H1 (cell line): ENCODE measurements at regions not wholly inside any gene's neighbourhood (a gene's known extent, or its start where the extent isn't known, plus 50 kb on each side); places are given as distances from the start of the nearest gene placed in this dataset.
"Not testable (repeated sequence)": the region's sequence is repeated elsewhere in the genome, so short reads cannot be mapped to it uniquely, and the experiment has no call there.

Experiments
- CTCF ChIA-PET: fragments of 300-600 bp; sonication (Branson Sonifier 250); formaldehyde crosslinking; loops from one replicate; lab custom pipeline; 2021; ENCODE audit not compliant: partially characterized antibody; lab: Charles Lee
- POLR2A ChIA-PET: fragments of 300-600 bp; sonication (Branson Sonifier 250); formaldehyde crosslinking; loops from one replicate; lab custom pipeline; 2021; ENCODE audit warnings: inconsistent platforms; ENCODE audit not compliant: partially characterized antibody; lab: Charles Lee
- DNase-seq, 2 experiments: peaks; one replicate each; pipeline versions ENCODE4 v3.0.0 to v3.0.0-alpha.2; 2010 to 2022; ENCODE audit warnings: low spot score in 2 of 2, low read depth in 1 of 2, mixed read lengths in 1 of 2
- FAIRE-seq: peaks from 2 replicates; lab custom pipeline; 2011; peaks lifted over from hg19 to GRCh38; lab: Jason Lieb, UNC
- H2AFZ ChIP-seq: 2 replicates; pipeline ENCODE4 v1.8.1; 2012; ENCODE audit warnings: low read length, inconsistent platforms
- H2AK5ac ChIP-seq: 2 replicates; pipeline ENCODE4 v1.6.1; 2013; ENCODE audit warnings: low read depth, low read length
- H2BK120ac ChIP-seq: replicated peaks from 2 replicates; pipeline ENCODE3; 2013; ENCODE audit warnings: low read depth, low read length, inconsistent platforms
- H2BK12ac ChIP-seq: 2 replicates; pipeline ENCODE4 v1.6.1; 2013; ENCODE audit warnings: low read depth, low read length
- H2BK15ac ChIP-seq: 2 replicates; pipeline ENCODE4 v1.6.1; 2013; ENCODE audit warnings: low read length
- H2BK20ac ChIP-seq: 2 replicates; pipeline ENCODE4 v1.6.1; 2013; ENCODE audit warnings: low read length
- H2BK5ac ChIP-seq: 2 replicates; pipeline ENCODE4 v1.6.1; 2013; ENCODE audit warnings: low read depth, low read length
- H3K14ac ChIP-seq: 2 replicates; pipeline ENCODE4 v1.6.1; 2013; ENCODE audit warnings: inconsistent platforms; ENCODE audit not compliant: insufficient read length
- H3K18ac ChIP-seq: 2 replicates; pipeline ENCODE4 v1.6.1; 2013; ENCODE audit warnings: low read length; ENCODE audit errors: extremely low read depth
- H3K23ac ChIP-seq: 2 replicates; pipeline ENCODE4 v1.6.1; 2013; ENCODE audit warnings: inconsistent platforms; ENCODE audit not compliant: insufficient read length
- H3K23me2 ChIP-seq: 2 replicates; pipeline ENCODE4 v1.6.1; 2013; ENCODE audit warnings: low read depth, low read length
- H3K27ac ChIP-seq: 2 replicates; pipeline ENCODE4 v1.6.1; 2011; ENCODE audit warnings: low read depth, low read length, inconsistent platforms
- H3K27me3 ChIP-seq, 4 experiments: replicated peaks in 1 of 4; 1 replicate in 1 of 4; 2 replicates in 3 of 4; pipeline versions ENCODE4 v1.6.1 to v1.8.1; 2011 to 2013; ENCODE audit warnings: low read length in 3 of 4, mild to moderate bottlenecking in 3 of 4, inconsistent platforms in 2 of 4, mixed read lengths in 2 of 4, moderate library complexity in 1 of 4; ENCODE audit not compliant: control insufficient read depth in 3 of 4, insufficient read depth in 3 of 4; ENCODE audit errors: extremely low read depth in 1 of 4
- H3K36me3 ChIP-seq, 4 experiments: 2 replicates each; pipeline versions ENCODE4 v1.6.1 to v1.8.1; 2011 to 2013; ENCODE audit warnings: mild to moderate bottlenecking in 4 of 4, low read length in 3 of 4, moderate library complexity in 2 of 4, control low read depth in 1 of 4, inconsistent platforms in 1 of 4; ENCODE audit not compliant: insufficient read depth in 4 of 4, control insufficient read depth in 2 of 4
- H3K4ac ChIP-seq: replicated peaks from 2 replicates; pipeline ENCODE3; 2013; ENCODE audit warnings: low read length, low read depth, mixed read lengths, inconsistent platforms; ENCODE audit not compliant: insufficient read length
- H3K4me1 ChIP-seq, 4 experiments: replicated peaks in 1 of 4; 1 replicate in 1 of 4; 2 replicates in 3 of 4; pipeline versions ENCODE4 v1.6.1 to v1.8.1; 2011 to 2013; ENCODE audit warnings: low read length in 3 of 4, inconsistent platforms in 2 of 4, mixed read lengths in 1 of 4; ENCODE audit not compliant: insufficient read depth in 4 of 4, control insufficient read depth in 3 of 4
- H3K4me2 ChIP-seq, 2 experiments: 2 replicates each; pipeline versions ENCODE4 v1.6.1 to v1.8.1; 2011 to 2013; ENCODE audit warnings: low read depth in 2 of 2, low read length in 2 of 2, control low read depth in 1 of 2, inconsistent platforms in 1 of 2, mild to moderate bottlenecking in 1 of 2; ENCODE audit not compliant: insufficient read depth in 1 of 2
- H3K4me3 ChIP-seq, 4 experiments: fragments of 200-600, 300-600 bp in 1 of 4; sonication (generic), shearing (Covaris generic), sonication (Bioruptor Twin) in 1 of 4; 2 replicates each; pipeline versions ENCODE4 v1.5.1 to v1.8.1; 2011 to 2016; ENCODE audit warnings: low read length in 4 of 4, low read depth in 3 of 4, control low read depth in 2 of 4, inconsistent platforms in 2 of 4, mild to moderate bottlenecking in 2 of 4, mixed read lengths in 1 of 4, moderate library complexity in 1 of 4; ENCODE audit not compliant: insufficient read depth in 2 of 4; ENCODE audit errors: extremely low read depth in 1 of 4
- H3K56ac ChIP-seq: replicated peaks from 2 replicates; pipeline ENCODE3; 2013; ENCODE audit warnings: low read depth, mild to moderate bottlenecking, mixed read lengths, low read length, inconsistent platforms; ENCODE audit not compliant: insufficient read length
- H3K79me1 ChIP-seq: 2 replicates; pipeline ENCODE4 v1.6.1; 2013; ENCODE audit warnings: low read depth, low read length, control low read depth
- H3K79me2 ChIP-seq, 2 experiments: 2 replicates each; pipeline versions ENCODE4 v1.6.1 to v1.8.1; 2012 to 2013; ENCODE audit warnings: low read length in 2 of 2, mild to moderate bottlenecking in 2 of 2, inconsistent platforms in 1 of 2; ENCODE audit not compliant: insufficient read depth in 2 of 2, control insufficient read depth in 1 of 2
- H3K9ac ChIP-seq, 4 experiments: replicated peaks in 1 of 4; 1 replicate in 1 of 4; 2 replicates in 3 of 4; pipeline versions ENCODE4 v1.6.1 to v1.8.1; 2011 to 2013; ENCODE audit warnings: low read depth in 3 of 4, low read length in 3 of 4, control low read depth in 2 of 4, mild to moderate bottlenecking in 2 of 4, moderate library complexity in 2 of 4, inconsistent platforms in 1 of 4; ENCODE audit errors: extremely low read depth in 1 of 4
- H3K9me3 ChIP-seq, 2 experiments: 2 replicates each; pipeline versions ENCODE4 v1.6.1 to v1.8.1; 2012 to 2013; ENCODE audit warnings: mild to moderate bottlenecking in 2 of 2, moderate library complexity in 2 of 2, control low read depth in 1 of 2, inconsistent platforms in 1 of 2, low read depth in 1 of 2, low read length in 1 of 2, mixed read lengths in 1 of 2; ENCODE audit not compliant: insufficient read depth in 2 of 2
- H4K20me1 ChIP-seq, 2 experiments: replicated peaks in 1 of 2; 2 replicates each; pipeline versions ENCODE3 to v1.8.1; 2011 to 2013; ENCODE audit warnings: inconsistent platforms in 2 of 2, low read length in 2 of 2, mild to moderate bottlenecking in 1 of 2; ENCODE audit not compliant: insufficient read depth in 2 of 2, control insufficient read depth in 1 of 2
- H4K5ac ChIP-seq: 2 replicates; pipeline ENCODE4 v1.6.1; 2013; ENCODE audit warnings: low read length, low read depth, mixed read lengths, inconsistent platforms; ENCODE audit not compliant: insufficient read length
- H4K8ac ChIP-seq: 2 replicates; pipeline ENCODE4 v1.8.0; 2013; ENCODE audit warnings: mild to moderate bottlenecking, moderate library complexity, low read length, inconsistent platforms; ENCODE audit not compliant: insufficient read depth; ENCODE audit errors: extremely low read depth
- H4K91ac ChIP-seq: replicated peaks from 2 replicates; pipeline ENCODE3; 2013; ENCODE audit warnings: low read length, mixed read lengths, inconsistent platforms; ENCODE audit not compliant: insufficient read length
- WGBS, 2 experiments: shearing (Covaris generic) in 1 of 2; methylation state at CpG; one replicate each; pipeline versions ENCODE4 v1.1.6 to v1.1.7; 2013 to 2015; ENCODE audit warnings: low lambda C conversion rate in 2 of 2, mixed read lengths in 2 of 2, inconsistent platforms in 1 of 2, low coverage in 1 of 2, missing lambda C conversion rate in 1 of 2; ENCODE audit not compliant: insufficient replicate concordance in 2 of 2, insufficient coverage in 1 of 2, insufficient read length in 1 of 2; ENCODE audit errors: extremely low coverage in 1 of 2, missing lambda C conversion rate in 1 of 2; 5-methylcytosine and 5-hydroxymethylcytosine counted together

- H3K79me2 ChIP-seq, H3K27me3 ChIP-seq, H3K79me1 ChIP-seq, H3K14ac ChIP-seq, H2BK20ac ChIP-seq, H4K20me1 ChIP-seq, H3K36me3 ChIP-seq, H4K5ac ChIP-seq, H3K9me3 ChIP-seq, DNase-seq, H2BK15ac ChIP-seq, H3K9ac ChIP-seq, H2BK5ac ChIP-seq, H3K18ac ChIP-seq, H2AK5ac ChIP-seq, H3K4me2 ChIP-seq, H2AFZ ChIP-seq, FAIRE-seq, H2BK120ac ChIP-seq, H3K4me1 ChIP-seq, H2BK12ac ChIP-seq, H3K4me3 ChIP-seq, H4K8ac ChIP-seq, H3K23ac ChIP-seq, H3K4ac ChIP-seq, H3K23me2 ChIP-seq, H3K27ac ChIP-seq, POLR2A ChIA-PET, H4K91ac ChIP-seq, H3K56ac ChIP-seq: not testable (repeated sequence)
- 90% methylated on average over 2 of the region's 2 CpGs; no CpG with 5 or more reads in 1 of the 2 experiments for WGBS, 2 experiments
- CTCF ChIA-PET, result interaction anchor here (0.6 kb wide), 2 partner anchors 45 to 131 kb away, joined by 3 to 4 read pairs; no protein-coding TSS in a partner anchor
Observed at GRCh38 chr7:32748337-32748736, 143.2 kb downstream of the KBTBD2 start.

GRCh38 chr7:32747443-32748148, 144.0 kb downstream of the KBTBD2 start:
- DNase-seq, CTCF ChIA-PET, H3K23me2 ChIP-seq, H3K27ac ChIP-seq, POLR2A ChIA-PET, H2BK12ac ChIP-seq, H4K91ac ChIP-seq, H3K9me3 ChIP-seq, H3K79me2 ChIP-seq, H2AK5ac ChIP-seq, H2AFZ ChIP-seq, H2BK15ac ChIP-seq, H3K18ac ChIP-seq, H4K20me1 ChIP-seq, H3K4me1 ChIP-seq, H3K27me3 ChIP-seq, FAIRE-seq, H2BK20ac ChIP-seq, H3K9ac ChIP-seq, H2BK5ac ChIP-seq, H3K4ac ChIP-seq, H4K8ac ChIP-seq, H3K23ac ChIP-seq, H3K4me3 ChIP-seq, H2BK120ac ChIP-seq, H3K36me3 ChIP-seq, H3K14ac ChIP-seq, H3K79me1 ChIP-seq, H3K4me2 ChIP-seq, H3K56ac ChIP-seq, H4K5ac ChIP-seq: not testable (repeated sequence)
- 85% methylated on average over 6 of the region's 6 CpGs; no CpG with 5 or more reads in 1 of the 2 experiments for WGBS, 2 experiments
